Suprapubic skin (tissue), 4 donors: ENCODE measurements at regions not wholly inside any gene's neighbourhood (a gene's known extent, or its start where the extent isn't known, plus 50 kb on each side); places are given as distances from the start of the nearest gene placed in this dataset.

Experiments
- CTCF ChIP-seq, 2 donors: fragments of 200-600 bp in 1 of 2; fragments of 450-650 bp in 1 of 2; sonication (generic) in 1 of 2; IDR thresholded peaks; one replicate each; pipeline ENCODE4 v1.5.1; 2016 to 2019; ENCODE audit warnings: antibody characterized with exemption in 2 of 2, mild to moderate bottlenecking in 1 of 2, moderate library complexity in 1 of 2
- EP300 ChIP-seq: sonication (generic); formaldehyde crosslinking; IDR thresholded peaks from one replicate; pipeline ENCODE4 v1.6.1; 2017; ENCODE audit warnings: antibody characterized with exemption
- POLR2A ChIP-seq, 2 donors: fragments of 450-650 bp; IDR thresholded peaks; one replicate each; pipeline ENCODE4 v1.6.1; 2017; ENCODE audit warnings: antibody characterized with exemption in 2 of 2, mild to moderate bottlenecking in 2 of 2, moderate library complexity in 2 of 2
- POLR2AphosphoS5 ChIP-seq, 3 donors: sonication (generic); formaldehyde crosslinking; IDR thresholded peaks; one replicate each; pipeline ENCODE4 v1.6.1; 2017; ENCODE audit warnings: antibody characterized with exemption in 3 of 3

- TF ChIP-seq CTCF (IDR thresholded peaks at IDR 0.05) (no peak), POLR2AphosphoS5 (IDR thresholded peaks at IDR 0.05) (no peak), EP300 (no peak), POLR2A (IDR thresholded peaks at IDR 0.05) (no peak)
These were observed 1083.8 kb upstream of the KLHL29 start for GRCh38 chr2:22301228-22301627.
